SK-N-MC (cell line): ENCODE measurements at regions not wholly inside any gene's neighbourhood (a gene's known extent, or its start where the extent isn't known, plus 50 kb on each side); places are given as distances from the start of the nearest gene placed in this dataset.

Experiments
- EZH2 ChIP-seq: fragments of 200-600 bp; sonication (generic); IDR thresholded peaks from one replicate; pipeline ENCODE4 v1.6.1; 2017; ENCODE audit warnings: antibody characterized with exemption
- FOXP2 ChIP-seq: optimal IDR thresholded peaks from 2 replicates; pipeline ENCODE3; 2011; ENCODE audit warnings: mild to moderate bottlenecking, moderate library complexity; ENCODE audit not compliant: insufficient read depth; ENCODE audit errors: extremely low read length, control extremely low read depth
- POLR2AphosphoS5 ChIP-seq: IDR thresholded peaks from 2 replicates; pipeline ENCODE4 v1.6.1; 2012; ENCODE audit warnings: mild to moderate bottlenecking, low read depth, low read length, borderline replicate concordance

- no peak for TF ChIP-seq EZH2
- no peak for TF ChIP-seq POLR2AphosphoS5
- no peak for TF ChIP-seq FOXP2
These were observed 152.5 kb upstream of the ALKAL2 start for GRCh38 chr2:440403-440740.
